ENCODE measurements at regions not wholly inside any gene's neighbourhood (a gene's known extent, or its start where the extent isn't known, plus 50 kb on each side); places are given as distances from the start of the nearest gene placed in this dataset.

DNA sequence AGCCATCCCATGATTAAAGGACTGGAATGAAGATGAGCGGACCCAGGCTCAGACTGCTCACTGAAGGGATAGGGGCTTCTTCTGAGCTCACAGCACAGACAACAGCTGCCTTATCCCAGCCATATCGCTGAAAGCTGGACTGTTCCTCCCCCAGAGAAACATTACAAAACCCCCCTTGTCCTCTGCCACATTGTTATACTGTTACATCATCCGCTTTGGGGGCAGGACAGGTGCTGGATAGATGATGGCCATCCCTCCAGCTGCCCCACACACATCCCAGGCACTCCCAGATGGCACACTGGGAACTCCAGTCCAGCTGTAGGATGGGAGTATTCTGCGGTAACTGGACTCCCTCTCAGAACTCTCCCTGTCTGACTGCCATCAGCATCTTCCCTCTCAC is 58.7 kb upstream of the BTRC start:
- TF ChIP-seq, protein P1, sequence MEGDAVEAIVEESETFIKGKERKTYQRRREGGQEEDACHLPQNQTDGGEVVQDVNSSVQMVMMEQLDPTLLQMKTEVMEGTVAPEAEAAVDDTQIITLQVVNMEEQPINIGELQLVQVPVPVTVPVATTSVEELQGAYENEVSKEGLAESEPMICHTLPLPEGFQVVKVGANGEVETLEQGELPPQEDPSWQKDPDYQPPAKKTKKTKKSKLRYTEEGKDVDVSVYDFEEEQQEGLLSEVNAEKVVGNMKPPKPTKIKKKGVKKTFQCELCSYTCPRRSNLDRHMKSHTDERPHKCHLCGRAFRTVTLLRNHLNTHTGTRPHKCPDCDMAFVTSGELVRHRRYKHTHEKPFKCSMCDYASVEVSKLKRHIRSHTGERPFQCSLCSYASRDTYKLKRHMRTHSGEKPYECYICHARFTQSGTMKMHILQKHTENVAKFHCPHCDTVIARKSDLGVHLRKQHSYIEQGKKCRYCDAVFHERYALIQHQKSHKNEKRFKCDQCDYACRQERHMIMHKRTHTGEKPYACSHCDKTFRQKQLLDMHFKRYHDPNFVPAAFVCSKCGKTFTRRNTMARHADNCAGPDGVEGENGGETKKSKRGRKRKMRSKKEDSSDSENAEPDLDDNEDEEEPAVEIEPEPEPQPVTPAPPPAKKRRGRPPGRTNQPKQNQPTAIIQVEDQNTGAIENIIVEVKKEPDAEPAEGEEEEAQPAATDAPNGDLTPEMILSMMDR (IDR thresholded peaks at IDR 0.05), result no peak
- TF ChIP-seq POLR2A (IDR thresholded peaks at IDR 0.05) (no peak), POLR2AphosphoS5 (IDR thresholded peaks at IDR 0.05) (no peak)

Measured in gastroesophageal sphincter (tissue), 3 donors.